H1 (cell line): ENCODE measurements at regions not wholly inside any gene's neighbourhood (a gene's known extent, or its start where the extent isn't known, plus 50 kb on each side); places are given as distances from the start of the nearest gene placed in this dataset.

Experiments used
- CTCF ChIA-PET: fragments of 300-600 bp; sonication (Branson Sonifier 250); formaldehyde crosslinking; loops from one replicate; lab custom pipeline; 2021; ENCODE audit not compliant: partially characterized antibody; lab: Charles Lee
- POLR2A ChIA-PET: fragments of 300-600 bp; sonication (Branson Sonifier 250); formaldehyde crosslinking; loops from one replicate; lab custom pipeline; 2021; ENCODE audit warnings: inconsistent platforms; ENCODE audit not compliant: partially characterized antibody; lab: Charles Lee
- DNase-seq, 2 experiments: peaks; one replicate each; pipeline versions ENCODE4 v3.0.0 to v3.0.0-alpha.2; 2010 to 2022; ENCODE audit warnings: low spot score in 2 of 2, low read depth in 1 of 2, mixed read lengths in 1 of 2
- FAIRE-seq: peaks from 2 replicates; lab custom pipeline; 2011; peaks lifted over from hg19 to GRCh38; lab: Jason Lieb, UNC
- H2AFZ ChIP-seq: 2 replicates; pipeline ENCODE4 v1.8.1; 2012; ENCODE audit warnings: low read length, inconsistent platforms
- H2AK5ac ChIP-seq: 2 replicates; pipeline ENCODE4 v1.6.1; 2013; ENCODE audit warnings: low read depth, low read length
- H2BK120ac ChIP-seq: replicated peaks from 2 replicates; pipeline ENCODE3; 2013; ENCODE audit warnings: low read depth, low read length, inconsistent platforms
- H2BK12ac ChIP-seq: 2 replicates; pipeline ENCODE4 v1.6.1; 2013; ENCODE audit warnings: low read depth, low read length
- H2BK15ac ChIP-seq: 2 replicates; pipeline ENCODE4 v1.6.1; 2013; ENCODE audit warnings: low read length
- H2BK20ac ChIP-seq: 2 replicates; pipeline ENCODE4 v1.6.1; 2013; ENCODE audit warnings: low read length
- H2BK5ac ChIP-seq: 2 replicates; pipeline ENCODE4 v1.6.1; 2013; ENCODE audit warnings: low read depth, low read length
- H3K14ac ChIP-seq: 2 replicates; pipeline ENCODE4 v1.6.1; 2013; ENCODE audit warnings: inconsistent platforms; ENCODE audit not compliant: insufficient read length
- H3K18ac ChIP-seq: 2 replicates; pipeline ENCODE4 v1.6.1; 2013; ENCODE audit warnings: low read length; ENCODE audit errors: extremely low read depth
- H3K23ac ChIP-seq: 2 replicates; pipeline ENCODE4 v1.6.1; 2013; ENCODE audit warnings: inconsistent platforms; ENCODE audit not compliant: insufficient read length
- H3K23me2 ChIP-seq: 2 replicates; pipeline ENCODE4 v1.6.1; 2013; ENCODE audit warnings: low read depth, low read length
- H3K27ac ChIP-seq: 2 replicates; pipeline ENCODE4 v1.6.1; 2011; ENCODE audit warnings: low read depth, low read length, inconsistent platforms
- H3K27me3 ChIP-seq, 4 experiments: replicated peaks in 1 of 4; 1 replicate in 1 of 4; 2 replicates in 3 of 4; pipeline versions ENCODE4 v1.6.1 to v1.8.1; 2011 to 2013; ENCODE audit warnings: low read length in 3 of 4, mild to moderate bottlenecking in 3 of 4, inconsistent platforms in 2 of 4, mixed read lengths in 2 of 4, moderate library complexity in 1 of 4; ENCODE audit not compliant: control insufficient read depth in 3 of 4, insufficient read depth in 3 of 4; ENCODE audit errors: extremely low read depth in 1 of 4
- H3K36me3 ChIP-seq, 4 experiments: 2 replicates each; pipeline versions ENCODE4 v1.6.1 to v1.8.1; 2011 to 2013; ENCODE audit warnings: mild to moderate bottlenecking in 4 of 4, low read length in 3 of 4, moderate library complexity in 2 of 4, control low read depth in 1 of 4, inconsistent platforms in 1 of 4; ENCODE audit not compliant: insufficient read depth in 4 of 4, control insufficient read depth in 2 of 4
- H3K4ac ChIP-seq: replicated peaks from 2 replicates; pipeline ENCODE3; 2013; ENCODE audit warnings: low read length, low read depth, mixed read lengths, inconsistent platforms; ENCODE audit not compliant: insufficient read length
- H3K4me1 ChIP-seq, 4 experiments: replicated peaks in 1 of 4; 1 replicate in 1 of 4; 2 replicates in 3 of 4; pipeline versions ENCODE4 v1.6.1 to v1.8.1; 2011 to 2013; ENCODE audit warnings: low read length in 3 of 4, inconsistent platforms in 2 of 4, mixed read lengths in 1 of 4; ENCODE audit not compliant: insufficient read depth in 4 of 4, control insufficient read depth in 3 of 4
- H3K4me2 ChIP-seq, 2 experiments: 2 replicates each; pipeline versions ENCODE4 v1.6.1 to v1.8.1; 2011 to 2013; ENCODE audit warnings: low read depth in 2 of 2, low read length in 2 of 2, control low read depth in 1 of 2, inconsistent platforms in 1 of 2, mild to moderate bottlenecking in 1 of 2; ENCODE audit not compliant: insufficient read depth in 1 of 2
- H3K4me3 ChIP-seq, 4 experiments: fragments of 200-600, 300-600 bp in 1 of 4; sonication (generic), shearing (Covaris generic), sonication (Bioruptor Twin) in 1 of 4; 2 replicates each; pipeline versions ENCODE4 v1.5.1 to v1.8.1; 2011 to 2016; ENCODE audit warnings: low read length in 4 of 4, low read depth in 3 of 4, control low read depth in 2 of 4, inconsistent platforms in 2 of 4, mild to moderate bottlenecking in 2 of 4, mixed read lengths in 1 of 4, moderate library complexity in 1 of 4; ENCODE audit not compliant: insufficient read depth in 2 of 4; ENCODE audit errors: extremely low read depth in 1 of 4
- H3K56ac ChIP-seq: replicated peaks from 2 replicates; pipeline ENCODE3; 2013; ENCODE audit warnings: low read depth, mild to moderate bottlenecking, mixed read lengths, low read length, inconsistent platforms; ENCODE audit not compliant: insufficient read length
- H3K79me1 ChIP-seq: 2 replicates; pipeline ENCODE4 v1.6.1; 2013; ENCODE audit warnings: low read depth, low read length, control low read depth
- H3K79me2 ChIP-seq, 2 experiments: 2 replicates each; pipeline versions ENCODE4 v1.6.1 to v1.8.1; 2012 to 2013; ENCODE audit warnings: low read length in 2 of 2, mild to moderate bottlenecking in 2 of 2, inconsistent platforms in 1 of 2; ENCODE audit not compliant: insufficient read depth in 2 of 2, control insufficient read depth in 1 of 2
- H3K9ac ChIP-seq, 4 experiments: replicated peaks in 1 of 4; 1 replicate in 1 of 4; 2 replicates in 3 of 4; pipeline versions ENCODE4 v1.6.1 to v1.8.1; 2011 to 2013; ENCODE audit warnings: low read depth in 3 of 4, low read length in 3 of 4, control low read depth in 2 of 4, mild to moderate bottlenecking in 2 of 4, moderate library complexity in 2 of 4, inconsistent platforms in 1 of 4; ENCODE audit errors: extremely low read depth in 1 of 4
- H3K9me3 ChIP-seq, 2 experiments: 2 replicates each; pipeline versions ENCODE4 v1.6.1 to v1.8.1; 2012 to 2013; ENCODE audit warnings: mild to moderate bottlenecking in 2 of 2, moderate library complexity in 2 of 2, control low read depth in 1 of 2, inconsistent platforms in 1 of 2, low read depth in 1 of 2, low read length in 1 of 2, mixed read lengths in 1 of 2; ENCODE audit not compliant: insufficient read depth in 2 of 2
- H4K20me1 ChIP-seq, 2 experiments: replicated peaks in 1 of 2; 2 replicates each; pipeline versions ENCODE3 to v1.8.1; 2011 to 2013; ENCODE audit warnings: inconsistent platforms in 2 of 2, low read length in 2 of 2, mild to moderate bottlenecking in 1 of 2; ENCODE audit not compliant: insufficient read depth in 2 of 2, control insufficient read depth in 1 of 2
- H4K5ac ChIP-seq: 2 replicates; pipeline ENCODE4 v1.6.1; 2013; ENCODE audit warnings: low read length, low read depth, mixed read lengths, inconsistent platforms; ENCODE audit not compliant: insufficient read length
- H4K8ac ChIP-seq: 2 replicates; pipeline ENCODE4 v1.8.0; 2013; ENCODE audit warnings: mild to moderate bottlenecking, moderate library complexity, low read length, inconsistent platforms; ENCODE audit not compliant: insufficient read depth; ENCODE audit errors: extremely low read depth
- H4K91ac ChIP-seq: replicated peaks from 2 replicates; pipeline ENCODE3; 2013; ENCODE audit warnings: low read length, mixed read lengths, inconsistent platforms; ENCODE audit not compliant: insufficient read length
- ASH2L ChIP-seq: fragments of 200-600, 300-600 bp; sonication (generic); IDR thresholded peaks from one replicate; pipeline ENCODE4 v1.7.1; 2017; ENCODE audit warnings: low read length
- BACH1 ChIP-seq: IDR thresholded peaks from 2 replicates; pipeline ENCODE4 v1.6.1; 2012; ENCODE audit warnings: low read length, improper control_type of control experiment
- EGR1 ChIP-seq: IDR thresholded peaks from 2 replicates; pipeline ENCODE4 v1.6.1; 2011; ENCODE audit warnings: low read depth, low read length, borderline replicate concordance
- EP300 ChIP-seq, 2 experiments: IDR thresholded peaks; 1 replicate in 1 of 2; 2 replicates in 1 of 2; pipeline ENCODE4 v1.6.1; 2011 to 2012; ENCODE audit warnings: low read depth in 2 of 2, low read length in 2 of 2, mild to moderate bottlenecking in 2 of 2, borderline replicate concordance in 1 of 2, inconsistent platforms in 1 of 2, moderate library complexity in 1 of 2
- FOSL1 ChIP-seq: IDR thresholded peaks from 2 replicates; pipeline ENCODE4 v1.6.1; 2011; ENCODE audit warnings: mild to moderate bottlenecking, low read depth, low read length, moderate library complexity; ENCODE audit not compliant: insufficient read depth
- GTF2F1 ChIP-seq: IDR thresholded peaks from 2 replicates; pipeline ENCODE4 v1.6.1; 2012; ENCODE audit warnings: low read depth, low read length, improper control_type of control experiment, borderline replicate concordance
- HDAC2 ChIP-seq, 2 experiments: fragments of 300-600 bp in 1 of 2; sonication (generic) in 1 of 2; IDR thresholded peaks; 2 replicates each; pipeline ENCODE4 v1.6.1; 2011 to 2012; ENCODE audit warnings: low read depth in 2 of 2, low read length in 2 of 2, mild to moderate bottlenecking in 2 of 2, moderate library complexity in 2 of 2, borderline replicate concordance in 1 of 2, inconsistent platforms in 1 of 2
- POLR2AphosphoS5 ChIP-seq: IDR thresholded peaks from 2 replicates; pipeline ENCODE4 v1.6.1; 2011; ENCODE audit warnings: low read depth, low read length
- RFX5 ChIP-seq: IDR thresholded peaks from 2 replicates; pipeline ENCODE4 v1.6.1; 2011; ENCODE audit warnings: low read depth, low read length, improper control_type of control experiment, borderline replicate concordance
- RNF2 ChIP-seq: fragments of 200-900, 300-1000 bp; sonication (generic); IDR thresholded peaks from 2 replicates; pipeline ENCODE4 v1.7.1; 2016; ENCODE audit warnings: borderline replicate concordance, low read depth, mild to moderate bottlenecking, antibody characterized with exemption, low read length; ENCODE audit not compliant: poor library complexity, severe bottlenecking; ENCODE audit errors: missing control alignments
- SP2 ChIP-seq: IDR thresholded peaks from 2 replicates; pipeline ENCODE4 v1.6.1; 2012; ENCODE audit warnings: mild to moderate bottlenecking, low read length, inconsistent platforms
- TAF1 ChIP-seq: IDR thresholded peaks from 2 replicates; pipeline ENCODE4 v1.6.1; 2011; ENCODE audit warnings: mild to moderate bottlenecking, low read depth, low read length
- TBP ChIP-seq: IDR thresholded peaks from 2 replicates; pipeline ENCODE4 v1.6.1; 2011; ENCODE audit warnings: low read depth, low read length, improper control_type of control experiment
- WGBS, 2 experiments: shearing (Covaris generic) in 1 of 2; methylation state at CpG; one replicate each; pipeline versions ENCODE4 v1.1.6 to v1.1.7; 2013 to 2015; ENCODE audit warnings: low lambda C conversion rate in 2 of 2, mixed read lengths in 2 of 2, inconsistent platforms in 1 of 2, low coverage in 1 of 2, missing lambda C conversion rate in 1 of 2; ENCODE audit not compliant: insufficient replicate concordance in 2 of 2, insufficient coverage in 1 of 2, insufficient read length in 1 of 2; ENCODE audit errors: extremely low coverage in 1 of 2, missing lambda C conversion rate in 1 of 2; 5-methylcytosine and 5-hydroxymethylcytosine counted together
- TF ChIP-seq, protein P1 (sequence below): IDR thresholded peaks from 2 replicates; pipeline ENCODE4 v1.6.1; 2012; ENCODE audit warnings: inconsistent platforms

DNA sequence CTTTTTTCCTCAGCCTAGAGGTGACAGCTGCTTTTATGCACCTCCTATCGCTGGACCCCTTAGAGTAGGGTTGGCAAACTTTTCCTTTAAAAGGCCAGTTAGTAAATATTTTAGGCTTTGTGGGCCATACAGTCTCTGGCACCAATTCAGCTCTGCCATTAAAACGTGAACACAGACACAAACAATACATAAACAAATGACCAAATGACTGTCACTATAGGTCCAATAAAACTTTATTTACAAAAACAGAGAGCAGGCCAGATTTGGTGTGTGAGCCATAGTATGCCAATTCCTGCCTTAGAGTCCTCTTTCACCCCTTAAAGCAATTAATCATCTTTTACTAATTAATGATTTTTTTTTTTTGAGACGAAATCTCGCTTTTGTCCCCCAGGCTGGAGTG lies 61.1 kb upstream of the RPS13 start:
- H3K14ac ChIP-seq, result no peak overlapping the region
- H3K27ac ChIP-seq, result no peak overlapping the region
- H3K27me3 ChIP-seq, result no peaks in the 10 kb centered on the region
- no peak overlapping the region for H2AFZ ChIP-seq
- no peaks in the 10 kb centered on the region for H3K9me3 ChIP-seq
- H3K79me1 ChIP-seq, result no peaks in the 10 kb centered on the region
- no peak overlapping the region for H4K91ac ChIP-seq
- DNase-seq (no peak), FAIRE-seq (no peak)
- no peak overlapping the region for H2BK5ac ChIP-seq
- H3K36me3 ChIP-seq, result peaks cover 3 to 33% (median 16%) of the 10 kb centered on the region in 4 experiments; a peak in 6 of 8 replicates
- no peak overlapping the region for H3K4me2 ChIP-seq
- H2BK20ac ChIP-seq, result no peak overlapping the region
- H3K9ac ChIP-seq, result no peak overlapping the region
- no peak overlapping the region for H3K4me3 ChIP-seq
- H3K4me1 ChIP-seq, result 0 out of 7 replicates have a peak, but pooled peaks cover 0 to 2% (median 0%) of the 10 kb centered on the region in 4 experiments
- ChIA-PET POLR2A (interaction anchor here (0.6 kb wide), 2 partner anchors 60 to 119 kb away, joined by 3 to 4 read pairs; no protein-coding TSS in a partner anchor), CTCF (interaction anchor here (1.6 kb wide), 1 partner anchor 18 kb away, joined by 4 read pairs; no protein-coding TSS in a partner anchor)
- no peak overlapping the region for H2BK15ac ChIP-seq
- no peak overlapping the region for H2BK120ac ChIP-seq
- H2AK5ac ChIP-seq, result no peak overlapping the region
- no peak overlapping the region for H3K56ac ChIP-seq
- WGBS, 2 experiments, result 94% methylated on average over 4 of the region's 4 CpGs; no CpG with 5 or more reads in 1 of the 2 experiments
- H4K8ac ChIP-seq, result no peak overlapping the region
- H3K18ac ChIP-seq, result no peak overlapping the region
- H4K20me1 ChIP-seq, result no peaks in the 10 kb centered on the region
- no peaks in the 10 kb centered on the region for H3K79me2 ChIP-seq
- H3K23ac ChIP-seq, result no peak overlapping the region
- no peaks in the 10 kb centered on the region for H3K23me2 ChIP-seq
- H2BK12ac ChIP-seq, result no peak overlapping the region
- H4K5ac ChIP-seq, result no peak overlapping the region
- H3K4ac ChIP-seq, result no peak overlapping the region
- TF ChIP-seq BACH1, result no peak
- no peak for TF ChIP-seq EGR1
- no peak for TF ChIP-seq EP300 (IDR thresholded peaks at IDR 0.05; ENCODE audit: borderline replicate concordance in 1 of 2, low read depth in 2 of 2, low read length in 2 of 2)
- no peak for TF ChIP-seq GTF2F1
- TF ChIP-seq ASH2L, result no peak
- no peak for TF ChIP-seq TAF1
- TF ChIP-seq, protein P1, sequence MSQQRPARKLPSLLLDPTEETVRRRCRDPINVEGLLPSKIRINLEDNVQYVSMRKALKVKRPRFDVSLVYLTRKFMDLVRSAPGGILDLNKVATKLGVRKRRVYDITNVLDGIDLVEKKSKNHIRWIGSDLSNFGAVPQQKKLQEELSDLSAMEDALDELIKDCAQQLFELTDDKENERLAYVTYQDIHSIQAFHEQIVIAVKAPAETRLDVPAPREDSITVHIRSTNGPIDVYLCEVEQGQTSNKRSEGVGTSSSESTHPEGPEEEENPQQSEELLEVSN, result no peak
- no peak for TF ChIP-seq TBP
- no peak for TF ChIP-seq FOSL1
- no peak for TF ChIP-seq RNF2
- no peak for TF ChIP-seq SP2
- TF ChIP-seq RFX5, result no peak
- TF ChIP-seq POLR2AphosphoS5, result no peak
- no peak for TF ChIP-seq HDAC2 (IDR thresholded peaks at IDR 0.05; ENCODE audit: borderline replicate concordance in 1 of 2, low read depth in 2 of 2, low read length in 2 of 2)
